K562 (cell line): ENCODE measurements at regions not wholly inside any gene's neighbourhood (a gene's known extent, or its start where the extent isn't known, plus 50 kb on each side); places are given as distances from the start of the nearest gene placed in this dataset.
"Not testable (repeated sequence)": the region's sequence is repeated elsewhere in the genome, so short reads cannot be mapped to it uniquely, and the experiment has no call there.

ENCODE experiments used
- ATAC-seq: fragments of 200-7000 bp; cut with Tn5 transposase; 3 replicates; pipeline ENCODE4 v1.9.1; 2020; ENCODE audit warnings: moderate library complexity
- BruUV-seq: library from RNA; stranded (reverse); fragments of 400-500 nt; replicated peaks from 2 replicates; lab custom pipeline; 2021; lab: Mats Ljungman, UMichigan
- CTCF ChIA-PET: fragments of 300-600 bp; formaldehyde crosslinking; extraction: SDS; loops from one replicate; lab custom pipeline; 2021; ENCODE audit warnings: low intra/inter-chr PET ratio; lab: Yijun Ruan, JAX
- POLR2A ChIA-PET: fragments of 300-600, 350-650 bp; sonication (Branson Sonifier 250); formaldehyde crosslinking; extraction: SDS; loops from one replicate; lab custom pipeline; 2021; ENCODE audit warnings: antibody characterized with exemption, inconsistent platforms; lab: Yijun Ruan, JAX
- DNase-seq, 4 experiments: peaks; one replicate each; pipeline versions ENCODE4 v3.0.0 to v3.0.0-alpha.2; 2011 to 2018; ENCODE audit warnings: low spot score in 3 of 4, mixed read lengths in 3 of 4; ENCODE audit errors: extremely low read depth in 1 of 4
- FAIRE-seq: peaks from 2 replicates; lab custom pipeline; 2011; peaks lifted over from hg19 to GRCh38; lab: Jason Lieb, UNC
- H2AFZ ChIP-seq: 2 replicates; pipeline ENCODE4 v1.6.0; 2011; ENCODE audit warnings: low read depth, low read length, control low read depth, inconsistent platforms
- H3K27ac ChIP-seq: fragments of 200-600 bp; 3 replicates; pipeline ENCODE4 v1.8.0; 2011; ENCODE audit warnings: low read depth, mild to moderate bottlenecking, control low read depth, inconsistent platforms, low read length, moderate library complexity, mixed read lengths; ENCODE audit errors: extremely low read depth
- H3K27me3 ChIP-seq, 2 experiments: fragments of 300-600 bp in 1 of 2; 2 replicates in 1 of 2; 3 replicates in 1 of 2; pipeline versions ENCODE4 v1.6.0 to v1.8.0; 2011; ENCODE audit warnings: inconsistent platforms in 2 of 2, low read length in 2 of 2, mild to moderate bottlenecking in 1 of 2, mixed read lengths in 1 of 2, moderate library complexity in 1 of 2; ENCODE audit not compliant: control insufficient read depth in 2 of 2, insufficient read depth in 2 of 2
- H3K36me3 ChIP-seq: fragments of 300-600 bp; 3 replicates; pipeline ENCODE4 v1.8.0; 2011; ENCODE audit warnings: mild to moderate bottlenecking, low read length, inconsistent platforms; ENCODE audit not compliant: control insufficient read depth, insufficient read depth
- H3K4me1 ChIP-seq, 2 experiments: fragments of 200-600 bp in 1 of 2; replicated peaks in 1 of 2; 2 replicates in 1 of 2; 3 replicates in 1 of 2; pipeline versions ENCODE4 v1.5.1 to v1.8.0; 2011; ENCODE audit warnings: inconsistent platforms in 2 of 2, low read length in 2 of 2, mild to moderate bottlenecking in 1 of 2, mixed read lengths in 1 of 2, moderate library complexity in 1 of 2; ENCODE audit not compliant: control insufficient read depth in 2 of 2, insufficient read depth in 2 of 2
- H3K4me2 ChIP-seq: 2 replicates; pipeline ENCODE4 v1.6.1; 2011; ENCODE audit warnings: low read length, control low read depth, inconsistent platforms, mixed read lengths; ENCODE audit not compliant: insufficient read depth
- H3K4me3 ChIP-seq: fragments of 200-600 bp; sonication (generic), shearing (Covaris generic); 2 replicates; pipeline ENCODE4 v1.5.1; 2016; ENCODE audit warnings: control low read depth, inconsistent platforms
- H3K79me2 ChIP-seq: fragments of 200-600 bp; 3 replicates; pipeline ENCODE4 v1.8.0; 2011; ENCODE audit warnings: low read length, inconsistent platforms; ENCODE audit not compliant: control insufficient read depth, insufficient read depth
- H3K9ac ChIP-seq, 2 experiments: 2 replicates each; pipeline versions ENCODE4 v1.6.0 to v1.6.1; 2011; ENCODE audit warnings: low read depth in 2 of 2, low read length in 2 of 2, control low read depth in 1 of 2, inconsistent platforms in 1 of 2, mild to moderate bottlenecking in 1 of 2, mixed read lengths in 1 of 2; ENCODE audit not compliant: insufficient read depth in 1 of 2
- H3K9me1 ChIP-seq: one replicate; pipeline ENCODE4 v1.6.0; 2011; ENCODE audit warnings: inconsistent platforms, mild to moderate bottlenecking, low read length, moderate library complexity; ENCODE audit not compliant: control insufficient read depth, insufficient read depth
- H3K9me3 ChIP-seq: replicated peaks from 2 replicates; pipeline ENCODE4 v1.5.1; 2011; ENCODE audit warnings: low read depth, low read length, inconsistent platforms; ENCODE audit not compliant: control insufficient read depth, insufficient read depth
- H4K20me1 ChIP-seq: replicated peaks from 2 replicates; pipeline ENCODE4 v1.6.1; 2011; ENCODE audit warnings: low read length, inconsistent platforms, mixed read lengths; ENCODE audit not compliant: control insufficient read depth, insufficient read depth
- NFIX ChIP-seq: fragments of 250-450 bp; sonication (Bioruptor Pico); IDR thresholded peaks from 2 replicates; pipeline ENCODE4 v1.4.0; 2020; ENCODE audit warnings: low read depth, mild to moderate bottlenecking, moderate library complexity
- ZNF431 ChIP-seq: sonication (generic); formaldehyde crosslinking; IDR thresholded peaks from 2 replicates; pipeline ENCODE4 v1.8.0; 2022; ENCODE audit warnings: mild to moderate bottlenecking, missing genetic modification reagents
- WGBS: fragments of 100-300 bp; shearing (Covaris generic); methylation state at CpG from one replicate; pipeline ENCODE4 v1.1.6; 2016; ENCODE audit warnings: low coverage, mixed read lengths; ENCODE audit not compliant: insufficient coverage; ENCODE audit errors: missing lambda C conversion rate; 5-methylcytosine and 5-hydroxymethylcytosine counted together
- in situ Hi-C: fragments of 300-500 bp; cut with MboI; formaldehyde crosslinking; loops from 4 replicates; pipeline ENCODE4 v1.15.0; 2018; ENCODE audit warnings: inconsistent platforms, mixed read lengths
- intact Hi-C: fragments of 100-400 bp; cut with micrococcal nuclease; formaldehyde crosslinking; loops from 2 replicates; pipeline ENCODE4 v1.14.2; 2022
- TF ChIP-seq, protein P1 (sequence below): IDR thresholded peaks from 2 replicates; pipeline ENCODE4 v1.6.1; 2012; ENCODE audit warnings: low read depth, low read length, improper control_type of control experiment, borderline replicate concordance
- TF ChIP-seq, protein P2 (sequence below), 2 experiments: fragments of 450-650 bp; IDR thresholded peaks; 2 replicates each; pipeline ENCODE4 v1.6.1; 2016; ENCODE audit warnings: mild to moderate bottlenecking in 2 of 2, borderline replicate concordance in 1 of 2, low read depth in 1 of 2, moderate library complexity in 1 of 2
- TF ChIP-seq, protein P3 (sequence below): fragments of 450-650 bp; IDR thresholded peaks from 2 replicates; pipeline ENCODE4 v1.6.1; 2016

DNA sequence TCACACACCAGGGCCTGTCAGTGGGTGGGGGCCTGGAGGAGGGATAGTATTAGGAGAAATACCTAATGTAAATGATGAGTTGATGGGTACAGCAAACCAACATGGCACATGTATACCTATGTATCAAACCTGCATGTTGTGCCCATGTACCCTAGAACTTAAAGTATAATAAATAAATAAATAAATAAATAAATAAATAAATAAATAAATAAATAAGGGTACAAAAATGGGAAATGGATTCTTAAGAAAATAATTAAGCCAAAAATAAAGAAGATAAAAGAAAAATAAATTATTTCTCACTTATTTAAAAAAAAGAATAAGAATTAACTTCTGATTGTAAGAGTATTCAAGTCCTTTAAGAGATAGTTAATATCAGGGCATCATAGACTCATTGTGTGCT, 117.3 kb upstream of the API5 start:
- H3K79me2 ChIP-seq, H3K4me2 ChIP-seq, H4K20me1 ChIP-seq, in situ Hi-C loops, H3K4me1 ChIP-seq, H3K36me3 ChIP-seq, H3K9me1 ChIP-seq, FAIRE-seq, H3K9ac ChIP-seq, CTCF ChIA-PET, H3K27ac ChIP-seq, H2AFZ ChIP-seq, H3K9me3 ChIP-seq, ATAC-seq, H3K4me3 ChIP-seq, POLR2A ChIA-PET, intact Hi-C loops, DNase-seq, BruUV-seq, H3K27me3 ChIP-seq: not testable (repeated sequence)

DNA sequence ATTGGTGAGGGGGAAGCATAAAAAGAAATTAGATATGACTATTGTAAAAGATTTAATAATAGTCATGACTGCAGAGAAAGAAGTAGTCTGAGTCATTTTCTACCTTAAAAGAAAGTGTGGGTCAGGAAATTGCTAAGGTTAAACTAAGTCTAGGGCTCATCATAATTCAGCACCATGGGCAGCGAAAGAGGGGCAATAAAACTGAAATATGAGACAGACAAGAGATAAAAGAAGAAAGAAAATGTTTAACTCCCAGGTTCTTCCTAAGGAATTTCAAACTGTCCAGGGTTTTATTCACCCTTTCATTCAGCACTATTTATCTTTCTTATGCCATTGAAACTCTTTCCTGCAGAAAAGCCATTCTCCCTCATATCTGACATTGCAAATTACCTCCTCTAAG, 114.4 kb upstream of the API5 start:
- intact Hi-C loops (no loop called here), in situ Hi-C loops (no loop called here)
- Histone ChIP-seq H3K27ac (no peak overlapping the region), H3K9me3 (no peaks in the 10 kb centered on the region), H3K27me3 (no peaks in the 10 kb centered on the region), H3K36me3 (no peaks in the 10 kb centered on the region), H3K4me2 (no peak overlapping the region), H3K79me2 (no peaks in the 10 kb centered on the region), H3K4me3 (no peak overlapping the region), H4K20me1 (no peaks in the 10 kb centered on the region), H2AFZ (no peak overlapping the region), H3K9me1 (no peaks in the 10 kb centered on the region), H3K4me1 (no peaks in the 10 kb centered on the region), H3K9ac (no peak overlapping the region)
- no peak for DNase-seq
- BruUV-seq = no TSS peak
- ChIA-PET POLR2A (no interaction called here), CTCF (no interaction called here)
- WGBS = 0% methylated on average over 1 of the region's 1 CpG
- no peak for ATAC-seq
- no peak for FAIRE-seq
- TF ChIP-seq NFIX (CRISPR knock-in tag) (no peak), ZNF431 (CRISPR knock-in tag) (no peak)
- TF ChIP-seq, protein P1, sequence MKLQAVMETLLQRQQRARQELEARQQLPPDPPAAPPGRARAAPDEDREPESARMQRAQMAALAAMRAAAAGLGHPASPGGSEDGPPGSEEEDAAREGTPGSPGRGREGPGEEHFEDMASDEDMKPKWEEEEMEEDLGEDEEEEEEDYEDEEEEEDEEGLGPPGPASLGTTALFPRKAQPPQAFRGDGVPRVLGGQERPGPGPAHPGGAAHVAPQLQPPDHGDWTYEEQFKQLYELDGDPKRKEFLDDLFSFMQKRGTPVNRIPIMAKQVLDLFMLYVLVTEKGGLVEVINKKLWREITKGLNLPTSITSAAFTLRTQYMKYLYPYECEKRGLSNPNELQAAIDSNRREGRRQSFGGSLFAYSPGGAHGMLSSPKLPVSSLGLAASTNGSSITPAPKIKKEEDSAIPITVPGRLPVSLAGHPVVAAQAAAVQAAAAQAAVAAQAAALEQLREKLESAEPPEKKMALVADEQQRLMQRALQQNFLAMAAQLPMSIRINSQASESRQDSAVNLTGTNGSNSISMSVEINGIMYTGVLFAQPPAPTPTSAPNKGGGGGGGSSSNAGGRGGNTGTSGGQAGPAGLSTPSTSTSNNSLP = no peak
- TF ChIP-seq, protein P2, sequence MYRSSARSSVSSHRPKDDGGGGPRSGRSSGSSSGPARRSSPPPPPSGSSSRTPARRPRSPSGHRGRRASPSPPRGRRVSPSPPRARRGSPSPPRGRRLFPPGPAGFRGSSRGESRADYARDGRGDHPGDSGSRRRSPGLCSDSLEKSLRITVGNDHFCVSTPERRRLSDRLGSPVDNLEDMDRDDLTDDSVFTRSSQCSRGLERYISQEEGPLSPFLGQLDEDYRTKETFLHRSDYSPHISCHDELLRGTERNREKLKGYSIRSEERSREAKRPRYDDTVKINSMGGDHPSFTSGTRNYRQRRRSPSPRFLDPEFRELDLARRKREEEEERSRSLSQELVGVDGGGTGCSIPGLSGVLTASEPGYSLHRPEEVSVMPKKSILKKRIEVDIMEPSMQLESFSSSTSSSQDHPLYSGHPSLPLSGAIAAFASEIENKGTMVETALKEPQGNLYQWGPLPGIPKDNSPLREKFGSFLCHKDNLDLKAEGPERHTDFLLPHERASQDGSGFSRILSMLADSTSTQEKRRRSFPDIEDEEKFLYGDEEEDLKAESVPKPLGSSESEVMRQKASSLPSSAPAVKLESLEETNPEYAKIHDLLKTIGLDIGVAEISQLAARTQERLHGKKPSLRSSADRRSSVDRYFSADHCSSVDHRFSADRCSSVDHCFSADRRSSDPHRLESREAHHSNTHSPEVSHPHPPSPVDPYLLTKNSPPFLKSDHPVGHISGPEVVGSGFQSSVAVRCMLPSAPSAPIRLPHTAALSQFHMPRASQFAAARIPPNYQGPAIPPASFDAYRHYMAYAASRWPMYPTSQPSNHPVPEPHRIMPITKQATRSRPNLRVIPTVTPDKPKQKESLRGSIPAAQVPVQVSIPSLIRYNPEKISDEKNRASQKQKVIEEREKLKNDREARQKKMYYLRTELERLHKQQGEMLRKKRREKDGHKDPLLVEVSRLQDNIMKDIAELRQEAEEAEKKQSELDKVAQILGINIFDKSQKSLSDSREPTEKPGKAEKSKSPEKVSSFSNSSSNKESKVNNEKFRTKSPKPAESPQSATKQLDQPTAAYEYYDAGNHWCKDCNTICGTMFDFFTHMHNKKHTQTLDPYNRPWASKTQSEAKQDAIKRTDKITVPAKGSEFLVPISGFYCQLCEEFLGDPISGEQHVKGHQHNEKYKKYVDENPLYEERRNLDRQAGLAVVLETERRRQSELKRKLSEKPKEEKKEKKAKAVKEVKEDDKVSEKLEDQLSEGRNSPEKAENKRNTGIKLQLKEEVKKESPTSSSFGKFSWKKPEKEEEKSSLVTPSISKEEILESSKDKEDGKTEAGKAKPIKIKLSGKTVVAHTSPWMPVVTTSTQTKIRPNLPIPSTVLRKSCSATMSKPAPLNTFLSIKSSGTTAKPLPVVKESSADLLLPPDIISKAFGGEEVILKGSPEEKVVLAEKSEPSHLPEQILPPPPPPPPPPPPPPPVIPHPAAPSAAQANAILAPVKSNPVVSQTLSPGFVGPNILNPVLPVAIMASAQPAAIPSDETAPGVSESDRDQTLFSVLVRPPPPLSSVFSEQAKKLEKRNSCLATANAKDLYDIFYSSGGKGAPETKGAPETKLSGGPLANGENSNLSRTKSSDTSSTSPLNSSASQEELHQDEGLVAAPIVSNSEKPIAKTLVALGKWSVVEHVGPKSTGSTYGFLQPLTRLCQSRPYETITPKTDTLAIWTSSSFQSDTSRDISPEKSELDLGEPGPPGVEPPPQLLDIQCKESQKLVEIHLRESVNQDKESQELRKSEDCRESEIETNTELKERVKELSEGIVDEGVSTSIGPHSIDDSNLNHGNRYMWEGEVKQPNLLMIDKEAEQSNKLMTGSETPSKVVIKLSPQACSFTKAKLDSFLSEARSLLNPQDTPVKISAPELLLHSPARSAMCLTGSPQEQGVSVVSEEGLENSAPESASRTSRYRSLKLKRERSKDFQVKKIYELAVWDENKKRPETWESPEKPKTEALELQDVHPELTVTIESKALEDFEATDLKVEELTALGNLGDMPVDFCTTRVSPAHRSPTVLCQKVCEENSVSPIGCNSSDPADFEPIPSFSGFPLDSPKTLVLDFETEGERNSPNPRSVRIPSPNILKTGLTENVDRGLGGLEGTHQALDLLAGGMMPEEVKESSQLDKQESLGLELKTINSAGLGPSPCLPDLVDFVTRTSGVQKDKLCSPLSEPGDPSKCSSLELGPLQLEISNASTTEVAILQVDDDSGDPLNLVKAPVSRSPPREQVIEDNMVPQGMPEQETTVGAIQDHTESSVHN (IDR thresholded peaks at IDR 0.05; ENCODE audit: borderline replicate concordance in 1 of 2, low read depth in 1 of 2) = no peak
- TF ChIP-seq, protein P3, sequence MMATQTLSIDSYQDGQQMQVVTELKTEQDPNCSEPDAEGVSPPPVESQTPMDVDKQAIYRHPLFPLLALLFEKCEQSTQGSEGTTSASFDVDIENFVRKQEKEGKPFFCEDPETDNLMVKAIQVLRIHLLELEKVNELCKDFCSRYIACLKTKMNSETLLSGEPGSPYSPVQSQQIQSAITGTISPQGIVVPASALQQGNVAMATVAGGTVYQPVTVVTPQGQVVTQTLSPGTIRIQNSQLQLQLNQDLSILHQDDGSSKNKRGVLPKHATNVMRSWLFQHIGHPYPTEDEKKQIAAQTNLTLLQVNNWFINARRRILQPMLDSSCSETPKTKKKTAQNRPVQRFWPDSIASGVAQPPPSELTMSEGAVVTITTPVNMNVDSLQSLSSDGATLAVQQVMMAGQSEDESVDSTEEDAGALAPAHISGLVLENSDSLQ = no peak
